ENCODE measurements at regions not wholly inside any gene's neighbourhood (a gene's known extent, or its start where the extent isn't known, plus 50 kb on each side); places are given as distances from the start of the nearest gene placed in this dataset.
"Not testable (repeated sequence)": the region's sequence is repeated elsewhere in the genome, so short reads cannot be mapped to it uniquely, and the experiment has no call there.

- H3K4me3 ChIP-seq (ENCODE audit: low read depth, low read length) = no peak overlapping the region
- 91% methylated on average over 5 of the region's 5 CpGs for WGBS
- no peaks in the 10 kb centered on the region for H3K4me1 ChIP-seq (ENCODE audit: insufficient read depth)
- no peak overlapping the region for H3K27ac ChIP-seq (ENCODE audit: low read depth)
- no peak for DNase-seq (ENCODE audit: extremely low spot score)
- H3K36me3 ChIP-seq (ENCODE audit: insufficient read depth) = no peaks in the 10 kb centered on the region
Observed at GRCh38 chr4:63123441-63123840, 1285.8 kb downstream of the TECRL start.

GRCh38 chr4:63122955-63123354, 1286.3 kb downstream of the TECRL start:
- Histone ChIP-seq H3K4me1 (ENCODE audit: insufficient read depth) (no peaks in the 10 kb centered on the region), H3K4me3 (ENCODE audit: low read depth, low read length) (no peak overlapping the region), H3K27ac (ENCODE audit: low read depth) (no peak overlapping the region), H3K36me3 (ENCODE audit: insufficient read depth) (no peaks in the 10 kb centered on the region)
- 97% methylated on average over 2 of the region's 2 CpGs for WGBS
- DNase-seq (ENCODE audit: extremely low spot score) = no peak

- DNase-seq (ENCODE audit: extremely low spot score) = no peak
- Histone ChIP-seq H3K27ac (ENCODE audit: low read depth) (no peak overlapping the region), H3K4me3 (ENCODE audit: low read depth, low read length) (no peak overlapping the region), H3K36me3 (ENCODE audit: insufficient read depth) (no peaks in the 10 kb centered on the region), H3K4me1 (ENCODE audit: insufficient read depth) (no peaks in the 10 kb centered on the region)
- 81% methylated on average over 3 of the region's 3 CpGs for WGBS
Observed at GRCh38 chr4:63106600-63106999, 1302.7 kb downstream of the TECRL start.

- H3K27ac ChIP-seq (ENCODE audit: low read depth) = no peak overlapping the region
- no peak overlapping the region for H3K4me3 ChIP-seq (ENCODE audit: low read depth, low read length)
- DNase-seq (ENCODE audit: extremely low spot score) = no peak
- no peaks in the 10 kb centered on the region for H3K4me1 ChIP-seq (ENCODE audit: insufficient read depth)
- H3K36me3 ChIP-seq (ENCODE audit: insufficient read depth) = no peaks in the 10 kb centered on the region
Observed at GRCh38 chr4:63105839-63106238, 1303.4 kb downstream of the TECRL start.

- Histone ChIP-seq H3K4me3 (ENCODE audit: low read depth, low read length) (no peak overlapping the region), H3K27ac (ENCODE audit: low read depth) (no peak overlapping the region), H3K36me3 (ENCODE audit: insufficient read depth) (no peaks in the 10 kb centered on the region), H3K4me1 (ENCODE audit: insufficient read depth) (no peaks in the 10 kb centered on the region)
- DNase-seq (ENCODE audit: extremely low spot score) = no peak
- 88% methylated on average over 1 of the region's 1 CpG for WGBS
Observed at GRCh38 chr4:63090641-63091040, 1318.6 kb downstream of the TECRL start.

GRCh38 chr4:63085091-63085490, 1324.2 kb downstream of the TECRL start:
- Histone ChIP-seq H3K27ac (ENCODE audit: low read depth) (no peak overlapping the region), H3K4me3 (ENCODE audit: low read depth, low read length) (no peak overlapping the region), H3K4me1 (ENCODE audit: insufficient read depth) (no peaks in the 10 kb centered on the region), H3K36me3 (ENCODE audit: insufficient read depth) (no peaks in the 10 kb centered on the region)
- 78% methylated on average over 1 of the region's 1 CpG for WGBS
- no peak for DNase-seq (ENCODE audit: extremely low spot score)

GRCh38 chr4:63080934-63081333, 1328.3 kb downstream of the TECRL start:
- H3K27ac ChIP-seq (ENCODE audit: low read depth) = no peak overlapping the region
- DNase-seq (ENCODE audit: extremely low spot score) = no peak
- H3K4me3 ChIP-seq (ENCODE audit: low read depth, low read length) = no peak overlapping the region
- H3K36me3 ChIP-seq (ENCODE audit: insufficient read depth) = no peaks in the 10 kb centered on the region
- H3K4me1 ChIP-seq (ENCODE audit: insufficient read depth) = no peaks in the 10 kb centered on the region
- 54% methylated on average over 1 of the region's 1 CpG for WGBS

GRCh38 chr4:63063760-63064159, 1345.5 kb downstream of the TECRL start:
- Histone ChIP-seq H3K27ac (ENCODE audit: low read depth) (no peak overlapping the region), H3K36me3 (ENCODE audit: insufficient read depth) (no peaks in the 10 kb centered on the region), H3K4me1 (ENCODE audit: insufficient read depth) (no peaks in the 10 kb centered on the region), H3K4me3 (ENCODE audit: low read depth, low read length) (no peak overlapping the region)
- 53% methylated on average over 4 of the region's 4 CpGs for WGBS
- DNase-seq (ENCODE audit: extremely low spot score) = no peak

GRCh38 chr4:63062891-63063290, 1346.4 kb downstream of the TECRL start:
- not testable (repeated sequence) for H3K36me3 ChIP-seq (ENCODE audit: insufficient read depth); H3K27ac ChIP-seq (ENCODE audit: low read depth); DNase-seq (ENCODE audit: extremely low spot score); H3K4me3 ChIP-seq (ENCODE audit: low read depth, low read length); H3K4me1 ChIP-seq (ENCODE audit: insufficient read depth)
- 91% methylated on average over 3 of the region's 3 CpGs for WGBS

GRCh38 chr4:63049726-63050125, 1359.5 kb downstream of the TECRL start:
- no peak overlapping the region for H3K4me3 ChIP-seq (ENCODE audit: low read depth, low read length)
- H3K36me3 ChIP-seq (ENCODE audit: insufficient read depth) = no peaks in the 10 kb centered on the region
- H3K4me1 ChIP-seq (ENCODE audit: insufficient read depth) = no peaks in the 10 kb centered on the region
- no peak overlapping the region for H3K27ac ChIP-seq (ENCODE audit: low read depth)
- 29% methylated on average over 1 of the region's 1 CpG for WGBS
- DNase-seq (ENCODE audit: extremely low spot score) = no peak

- no peak overlapping the region for H3K27ac ChIP-seq (ENCODE audit: low read depth)
- H3K4me1 ChIP-seq (ENCODE audit: insufficient read depth) = no peaks in the 10 kb centered on the region
- H3K4me3 ChIP-seq (ENCODE audit: low read depth, low read length) = no peak overlapping the region
- no peak for DNase-seq (ENCODE audit: extremely low spot score)
- no peaks in the 10 kb centered on the region for H3K36me3 ChIP-seq (ENCODE audit: insufficient read depth)
- WGBS = 57% methylated on average over 1 of the region's 1 CpG
Observed at GRCh38 chr4:63049278-63049677, 1360.0 kb downstream of the TECRL start.

GRCh38 chr4:63036159-63036866, 1372.9 kb downstream of the TECRL start:
- Histone ChIP-seq H3K4me1 (ENCODE audit: insufficient read depth) (no peaks in the 10 kb centered on the region), H3K4me3 (ENCODE audit: low read depth, low read length) (no peak overlapping the region), H3K27ac (ENCODE audit: low read depth) (no peak overlapping the region), H3K36me3 (ENCODE audit: insufficient read depth) (no peaks in the 10 kb centered on the region)
- 71% methylated on average over 8 of the region's 8 CpGs for WGBS
- no peak for DNase-seq (ENCODE audit: extremely low spot score)

- DNase-seq (ENCODE audit: extremely low spot score) = no peak
- Histone ChIP-seq H3K4me3 (ENCODE audit: low read depth, low read length) (no peak overlapping the region), H3K36me3 (ENCODE audit: insufficient read depth) (no peaks in the 10 kb centered on the region), H3K27ac (ENCODE audit: low read depth) (no peak overlapping the region), H3K4me1 (ENCODE audit: insufficient read depth) (no peaks in the 10 kb centered on the region)
- whole genome bisulfite sequencing = 97% methylated on average over 3 of the region's 3 CpGs
Observed at GRCh38 chr4:63029380-63029779, 1379.9 kb downstream of the TECRL start.

GRCh38 chr4:63020661-63021060, 1388.6 kb downstream of the TECRL start:
- Histone ChIP-seq H3K4me3 (ENCODE audit: low read depth, low read length) (no peak overlapping the region), H3K27ac (ENCODE audit: low read depth) (no peak overlapping the region), H3K36me3 (ENCODE audit: insufficient read depth) (no peaks in the 10 kb centered on the region), H3K4me1 (ENCODE audit: insufficient read depth) (no peaks in the 10 kb centered on the region)
- 74% methylated on average over 1 of the region's 1 CpG for WGBS
- no peak for DNase-seq (ENCODE audit: extremely low spot score)

- H3K27ac ChIP-seq (ENCODE audit: low read depth) = no peak overlapping the region
- H3K36me3 ChIP-seq (ENCODE audit: insufficient read depth) = no peaks in the 10 kb centered on the region
- DNase-seq (ENCODE audit: extremely low spot score) = no peak
- H3K4me3 ChIP-seq (ENCODE audit: low read depth, low read length) = no peak overlapping the region
- no peaks in the 10 kb centered on the region for H3K4me1 ChIP-seq (ENCODE audit: insufficient read depth)
- 84% methylated on average over 2 of the region's 2 CpGs for WGBS
Observed at GRCh38 chr4:63017300-63017699, 1392.0 kb downstream of the TECRL start.

Measured in urinary bladder (tissue), 3 donors.